ENCODE measurements at regions not wholly inside any gene's neighbourhood (a gene's known extent, or its start where the extent isn't known, plus 50 kb on each side); places are given as distances from the start of the nearest gene placed in this dataset.

- DNase-seq (ENCODE audit: low read depth) = no peak
Observed at GRCh38 chr15:37876900-37877299, 57.5 kb upstream of the TMCO5A start.

- DNase-seq (ENCODE audit: low read depth) = peak; percentile 92
Observed at GRCh38 chr15:37877851-37878741, 56.3 kb upstream of the TMCO5A start.

GRCh38 chr15:37880009-37880834, 54.2 kb upstream of the TMCO5A start:
- DNase-seq (ENCODE audit: low read depth) = peak; percentile 69

GRCh38 chr15:37880835-37881153, 53.6 kb upstream of the TMCO5A start:
- DNase-seq (ENCODE audit: low read depth) = no peak

GRCh38 chr15:37881237-37882013, 53.0 kb upstream of the TMCO5A start:
- no peak for DNase-seq (ENCODE audit: low read depth)

GRCh38 chr15:37882640-37883039, 51.8 kb upstream of the TMCO5A start:
- no peak for DNase-seq (ENCODE audit: low read depth)
